ENCODE measurements at regions not wholly inside any gene's neighbourhood (a gene's known extent, or its start where the extent isn't known, plus 50 kb on each side); places are given as distances from the start of the nearest gene placed in this dataset.
"Not testable (repeated sequence)": the region's sequence is repeated elsewhere in the genome, so short reads cannot be mapped to it uniquely, and the experiment has no call there.

GRCh38 chr11:25771605-25772004, 560.3 kb upstream of the ANO3 start:
- DNase-seq, result no peak

- DNase-seq, result no peak
Measured at GRCh38 chr11:25775603-25776002, 556.3 kb upstream of the ANO3 start.

GRCh38 chr11:25776238-25776637, 555.7 kb upstream of the ANO3 start:
- DNase-seq, result no peak

- DNase-seq, result no peak
Measured at GRCh38 chr11:25777343-25777742, 554.6 kb upstream of the ANO3 start.

GRCh38 chr11:25779033-25779432, 552.9 kb upstream of the ANO3 start:
- DNase-seq, result no peak

GRCh38 chr11:25787416-25787815, 544.5 kb upstream of the ANO3 start:
- DNase-seq, result no peak

GRCh38 chr11:25790396-25790795, 541.5 kb upstream of the ANO3 start:
- DNase-seq, result no peak

- DNase-seq, result no peak
Measured at GRCh38 chr11:25793637-25794036, 538.3 kb upstream of the ANO3 start.

- DNase-seq, result no peak
Measured at GRCh38 chr11:25794804-25795203, 537.1 kb upstream of the ANO3 start.

- DNase-seq, result no peak
Measured at GRCh38 chr11:25816411-25816810, 515.5 kb upstream of the ANO3 start.

- no peak for DNase-seq
Measured at GRCh38 chr11:25824688-25825087, 507.2 kb upstream of the ANO3 start.

- DNase-seq, result not testable (repeated sequence)
Measured at GRCh38 chr11:25831485-25831884, 500.4 kb upstream of the ANO3 start.

GRCh38 chr11:25838918-25839625, 492.9 kb upstream of the ANO3 start:
- no peak for DNase-seq

- no peak for DNase-seq
Measured at GRCh38 chr11:25844811-25845210, 487.1 kb upstream of the ANO3 start.

- no peak for DNase-seq
Measured at GRCh38 chr11:25855916-25856315, 476.0 kb upstream of the ANO3 start.

GRCh38 chr11:25859776-25860175, 472.2 kb upstream of the ANO3 start:
- DNase-seq, result no peak

GRCh38 chr11:25860677-25861450, 471.1 kb upstream of the ANO3 start:
- no peak for DNase-seq

- no peak for DNase-seq
Measured at GRCh38 chr11:25862159-25862558, 469.8 kb upstream of the ANO3 start.

GRCh38 chr11:25863986-25864385, 467.9 kb upstream of the ANO3 start:
- DNase-seq, result no peak

- DNase-seq, result no peak
Measured at GRCh38 chr11:25876456-25876965, 455.4 kb upstream of the ANO3 start.

- no peak for DNase-seq
Measured at GRCh38 chr11:25886036-25886435, 445.9 kb upstream of the ANO3 start.

GRCh38 chr11:25890626-25891260, 441.2 kb upstream of the ANO3 start:
- no peak for DNase-seq

- DNase-seq, result no peak
Measured at GRCh38 chr11:25891960-25892359, 440.0 kb upstream of the ANO3 start.

Data from suppressor macrophage (primary cell).